GM12874 (cell line): ENCODE measurements at regions not wholly inside any gene's neighbourhood (a gene's known extent, or its start where the extent isn't known, plus 50 kb on each side); places are given as distances from the start of the nearest gene placed in this dataset.

Source experiments
- CTCF ChIP-seq: IDR thresholded peaks from 2 replicates; pipeline ENCODE4 v1.5.1; 2011; ENCODE audit warnings: low read depth, mild to moderate bottlenecking, control low read depth, low read length, moderate library complexity; ENCODE audit not compliant: insufficient read depth

GRCh38 chr2:66821168-66821567 lies 386.2 kb downstream of the MEIS1 start:
- TF ChIP-seq CTCF = no peak

- no peak for TF ChIP-seq CTCF
These were observed 387.3 kb downstream of the MEIS1 start for GRCh38 chr2:66822186-66822585.

GRCh38 chr2:66824926-66825325 lies 390.0 kb downstream of the MEIS1 start:
- TF ChIP-seq CTCF = no peak

- no peak for TF ChIP-seq CTCF
These were observed 392.9 kb downstream of the MEIS1 start for GRCh38 chr2:66827851-66828250.

- no peak for TF ChIP-seq CTCF
These were observed 394.0 kb downstream of the MEIS1 start for GRCh38 chr2:66828876-66829275.

- TF ChIP-seq CTCF = no peak
These were observed 396.0 kb downstream of the MEIS1 start for GRCh38 chr2:66830881-66831280.

GRCh38 chr2:66832646-66833435 lies 397.9 kb downstream of the MEIS1 start:
- no peak for TF ChIP-seq CTCF
